Umbilical cord (tissue), 1 donor: ENCODE measurements at regions not wholly inside any gene's neighbourhood (a gene's known extent, or its start where the extent isn't known, plus 50 kb on each side); places are given as distances from the start of the nearest gene placed in this dataset.
"Not testable (repeated sequence)": the region's sequence is repeated elsewhere in the genome, so short reads cannot be mapped to it uniquely, and the experiment has no call there.

Source experiments
- DNase-seq: peaks from one replicate; pipeline ENCODE4 v3.0.0-alpha.2; 2015; ENCODE audit warnings: low spot score

DNA sequence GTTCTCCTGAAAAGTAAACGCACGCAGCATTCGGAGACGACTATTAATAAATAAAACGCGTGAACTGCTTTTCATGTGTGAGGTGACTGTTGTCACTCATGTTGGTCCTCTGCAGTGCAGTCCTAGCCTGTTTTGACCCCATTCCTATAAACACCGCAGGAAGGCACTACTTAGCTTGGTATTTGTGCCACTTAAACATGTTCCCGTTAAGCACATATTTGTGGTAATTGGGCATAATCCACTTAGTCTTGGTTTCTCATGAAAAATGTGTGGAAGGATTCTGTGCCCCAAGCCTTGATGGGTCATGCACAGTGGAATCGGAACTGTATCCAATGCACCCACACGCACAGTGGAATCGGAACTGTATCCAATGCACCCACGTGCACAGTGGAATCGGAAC is 313.9 kb downstream of the THBS2 start:
- DNase-seq, result no peak

DNA sequence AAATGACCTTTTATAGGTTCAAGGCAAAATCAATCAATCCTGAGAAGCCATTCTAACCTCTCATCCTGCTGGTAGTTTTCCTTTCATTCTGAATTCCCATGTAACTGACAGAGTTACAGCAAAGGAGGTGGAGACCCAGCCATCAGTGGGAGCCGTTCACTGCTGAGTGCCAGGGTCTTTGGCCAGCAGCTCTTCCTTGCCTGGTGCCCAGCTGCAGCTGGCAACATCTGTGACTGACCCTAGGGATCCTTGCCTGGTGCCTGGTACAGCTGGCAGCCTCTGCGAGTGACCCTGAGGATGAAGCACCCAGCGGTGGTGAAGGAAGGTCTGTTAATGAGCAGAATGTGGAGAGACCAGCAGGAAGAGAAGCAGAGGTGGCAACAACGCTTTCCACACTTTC is 314.6 kb downstream of the THBS2 start:
- no peak for DNase-seq

DNA sequence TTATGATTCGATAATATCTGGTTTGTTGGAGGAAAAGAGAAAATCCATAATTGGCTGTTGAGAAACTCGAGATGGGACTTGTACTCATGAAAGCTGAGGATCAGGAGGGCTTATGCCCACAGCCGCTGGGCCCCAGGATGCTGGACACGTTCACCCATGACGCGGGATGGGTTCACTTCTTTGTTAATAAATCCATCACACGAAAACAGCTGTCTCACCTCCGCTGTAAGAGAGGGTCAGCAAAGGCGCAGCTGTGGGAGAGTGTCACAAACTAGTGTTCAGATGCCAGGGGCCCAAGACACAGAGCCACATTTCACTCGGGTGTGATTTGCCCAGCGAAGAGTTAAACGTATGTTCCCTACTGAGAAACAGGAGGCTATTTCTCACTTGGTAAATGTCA is 315.1 kb downstream of the THBS2 start:
- peak; percentile 78 for DNase-seq

DNA sequence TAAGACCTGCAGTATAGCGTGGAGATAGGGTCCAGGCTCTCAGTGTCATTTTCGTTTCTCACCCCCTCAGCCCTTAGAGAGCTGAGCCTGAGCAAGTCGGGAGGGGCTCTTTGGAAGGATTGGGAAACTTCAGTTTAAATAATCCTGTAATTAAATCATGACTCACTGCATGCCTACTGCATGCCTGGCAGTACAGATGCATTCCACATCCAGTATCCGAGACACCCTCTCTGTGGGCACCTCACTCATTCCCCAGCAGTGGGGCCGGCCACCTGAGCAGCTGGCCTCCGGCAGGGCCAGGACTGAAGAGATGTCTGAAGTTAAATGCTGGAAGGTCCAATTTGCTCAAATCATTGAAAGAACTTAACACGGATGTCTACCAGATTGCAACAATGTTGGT is 316.6 kb downstream of the THBS2 start:
- DNase-seq, result peak; percentile 51

DNA sequence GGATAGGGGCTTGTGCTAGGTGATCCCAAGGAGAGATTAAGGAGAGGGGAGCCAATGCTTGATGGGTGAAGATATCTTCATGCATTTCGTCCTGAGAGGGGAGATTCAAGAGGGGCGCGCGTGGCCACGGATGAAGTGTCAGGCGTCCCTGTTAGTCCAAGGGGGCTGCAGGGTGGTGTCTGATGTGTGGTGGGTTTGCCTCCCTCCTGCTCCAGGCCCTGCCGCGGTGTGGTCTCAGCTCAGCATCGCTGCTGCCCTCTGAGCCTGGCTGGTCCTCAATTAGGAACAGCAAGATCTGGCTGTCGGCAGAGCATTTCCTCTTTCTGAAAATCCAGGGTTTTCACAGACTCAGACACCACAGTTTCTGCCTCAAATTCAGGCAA is 318.0 kb downstream of the THBS2 start:
- no peak for DNase-seq

DNA sequence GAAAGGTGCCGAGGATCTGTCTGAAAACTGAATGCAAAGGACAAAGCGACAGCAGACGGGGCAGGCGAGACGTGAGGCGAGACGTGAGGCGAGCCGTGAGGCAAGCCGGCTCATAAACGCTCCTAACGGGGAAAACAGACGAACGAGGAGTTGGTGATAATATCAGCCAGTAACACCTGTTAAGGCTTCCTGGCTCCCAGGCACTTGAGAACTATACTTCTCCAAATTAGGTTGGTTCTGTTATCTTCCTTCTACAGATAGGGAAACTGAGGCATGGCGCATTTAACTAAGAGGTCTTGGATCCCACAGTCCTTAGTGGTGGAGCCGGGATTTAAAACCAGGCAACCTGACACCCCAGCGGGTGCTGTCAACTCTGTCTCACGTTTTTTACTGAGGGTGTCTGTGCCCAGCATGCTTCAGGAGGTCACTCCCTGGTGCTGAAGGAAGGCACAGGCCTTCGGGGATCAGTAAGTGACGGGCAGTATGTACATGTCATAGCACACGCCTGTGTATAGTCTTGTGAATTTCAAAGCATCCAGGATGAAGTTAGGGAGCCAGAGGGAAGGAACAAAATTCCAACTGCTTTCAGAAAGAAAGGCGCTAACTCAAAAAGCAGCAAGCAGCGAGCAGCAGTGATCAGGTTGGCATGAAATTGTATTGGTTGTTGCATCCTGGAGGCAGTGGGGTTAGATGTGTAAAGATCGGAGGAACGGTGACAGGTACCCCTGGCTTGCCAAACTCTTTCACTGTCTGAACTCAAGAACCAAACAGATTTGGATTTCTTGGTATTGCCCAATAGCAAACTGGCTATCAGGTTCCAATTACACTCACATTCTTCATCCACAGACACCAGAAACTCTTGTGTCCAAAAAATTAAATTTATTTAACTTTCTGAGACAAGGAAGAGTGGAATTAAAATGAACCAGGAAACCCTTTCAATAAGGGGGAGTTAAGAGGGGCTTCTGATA is 318.7 kb downstream of the THBS2 start:
- DNase-seq, result no peak

DNA sequence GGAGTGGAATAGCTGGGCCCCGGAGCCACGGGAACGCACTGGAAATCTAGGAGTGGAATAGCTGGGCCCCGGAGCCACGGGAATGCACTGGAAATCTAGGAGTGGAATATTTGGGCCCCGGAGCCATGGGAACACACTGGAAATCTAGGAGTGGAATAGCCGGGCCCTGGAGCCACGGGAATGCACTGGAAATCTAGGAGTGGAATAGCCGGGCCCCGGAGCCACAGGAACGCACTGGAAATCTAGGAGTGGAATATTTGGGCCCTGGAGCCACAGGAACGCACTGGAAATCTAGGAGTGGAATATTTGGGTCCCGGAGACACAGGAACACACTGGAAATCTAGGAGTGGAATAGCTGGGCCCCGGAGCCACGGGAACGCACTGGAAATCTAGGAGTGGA is 321.5 kb downstream of the THBS2 start:
- not testable (repeated sequence) for DNase-seq

DNA sequence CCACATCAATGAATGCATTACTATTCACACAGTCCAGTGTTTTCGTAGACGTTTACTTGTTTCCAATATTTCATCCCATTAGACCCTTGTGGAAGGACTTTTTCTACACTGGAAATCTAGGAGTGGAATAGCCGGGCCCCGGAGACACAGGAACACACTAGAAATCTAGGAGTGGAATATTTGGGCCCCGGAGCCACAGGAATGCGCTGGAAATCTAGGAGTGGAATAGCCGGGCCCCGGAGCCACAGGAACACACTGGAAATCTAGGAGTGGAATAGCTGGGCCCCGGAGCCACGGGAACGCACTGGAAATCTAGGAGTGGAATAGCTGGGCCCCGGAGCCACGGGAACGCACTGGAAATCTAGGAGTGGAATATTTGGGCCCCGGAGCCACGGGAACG is 322.6 kb downstream of the THBS2 start:
- not testable (repeated sequence) for DNase-seq

DNA sequence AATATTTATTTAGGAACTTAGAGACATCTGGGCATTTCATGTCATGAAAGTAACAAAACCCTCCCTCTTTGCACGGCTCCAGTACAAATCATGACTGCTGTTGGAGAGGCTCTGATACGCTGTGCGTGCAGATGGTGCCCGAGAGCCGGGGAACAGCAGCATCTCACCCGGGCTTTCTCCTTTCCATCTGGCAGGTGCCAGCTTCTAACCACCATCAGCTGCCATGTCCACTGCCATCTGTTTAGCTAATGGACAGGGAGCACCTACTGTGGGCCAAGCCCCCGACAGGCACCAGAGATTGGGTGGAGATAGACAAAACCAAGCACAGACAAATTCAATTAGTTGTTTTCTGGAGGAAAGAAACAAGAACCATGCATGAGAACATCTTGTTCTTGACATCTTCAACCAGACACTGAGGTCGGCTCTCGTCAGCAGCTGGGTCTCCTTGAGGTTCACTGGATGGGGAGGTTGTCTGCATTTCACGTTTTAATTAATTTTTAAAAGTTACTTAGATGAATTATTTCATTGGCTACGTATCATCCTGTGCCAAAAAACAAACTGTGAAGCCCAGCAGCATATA is 323.7 kb downstream of the THBS2 start:
- no peak for DNase-seq

DNA sequence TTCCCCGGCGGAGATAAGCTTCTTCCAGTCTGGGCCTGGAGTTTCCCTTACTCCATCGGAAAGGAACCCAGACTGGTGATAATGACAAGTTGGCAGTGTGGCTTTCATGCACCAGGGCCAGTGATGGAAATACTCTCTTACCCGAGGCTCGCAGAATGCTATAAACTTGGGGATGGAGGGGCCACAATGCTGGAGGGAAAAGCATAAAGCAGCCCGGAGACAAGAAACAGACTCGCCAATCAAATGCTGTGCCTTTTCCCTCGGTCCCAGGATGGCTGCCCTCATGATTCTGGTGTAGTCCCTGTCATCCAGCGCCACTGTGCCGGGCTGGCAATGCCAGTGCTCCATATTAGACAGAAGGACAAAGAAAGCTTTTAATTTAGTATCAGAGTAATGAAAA is 325.6 kb downstream of the THBS2 start:
- DNase-seq, result no peak

DNA sequence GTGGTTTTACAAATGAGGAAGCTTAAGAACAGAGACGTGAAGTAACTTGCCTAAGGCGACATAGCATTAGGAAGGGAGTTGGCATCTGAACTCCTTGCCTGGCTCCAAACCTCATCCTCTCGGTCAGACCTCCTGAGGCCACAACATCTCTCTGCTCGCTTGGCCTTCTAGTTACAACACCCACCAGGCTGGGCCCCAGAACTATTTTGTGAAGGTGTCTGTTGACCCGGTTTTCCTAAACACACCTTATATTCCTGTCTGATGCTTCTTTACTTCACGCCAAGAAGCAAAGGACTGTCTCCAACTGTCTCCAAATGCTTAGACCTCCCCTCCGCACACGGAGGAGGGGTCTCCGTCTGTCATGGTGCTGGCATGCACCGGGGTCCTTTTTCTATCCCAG is 326.6 kb downstream of the THBS2 start:
- no peak for DNase-seq

DNA sequence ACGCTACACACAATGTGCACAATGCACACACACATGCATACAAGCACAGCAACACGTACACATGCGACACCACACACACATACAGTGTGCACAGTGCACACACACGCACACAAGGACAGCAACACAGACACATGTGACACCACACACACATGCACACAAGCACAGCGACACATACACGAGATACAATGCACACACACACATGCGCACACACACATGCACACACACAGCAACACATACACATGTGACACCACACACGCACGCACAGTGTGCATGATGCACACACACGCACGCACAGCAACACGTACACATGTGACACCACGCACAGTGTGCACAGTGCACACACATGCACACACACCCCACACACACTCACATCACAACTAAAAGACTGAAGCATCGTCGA is 327.3 kb downstream of the THBS2 start:
- no peak for DNase-seq

DNA sequence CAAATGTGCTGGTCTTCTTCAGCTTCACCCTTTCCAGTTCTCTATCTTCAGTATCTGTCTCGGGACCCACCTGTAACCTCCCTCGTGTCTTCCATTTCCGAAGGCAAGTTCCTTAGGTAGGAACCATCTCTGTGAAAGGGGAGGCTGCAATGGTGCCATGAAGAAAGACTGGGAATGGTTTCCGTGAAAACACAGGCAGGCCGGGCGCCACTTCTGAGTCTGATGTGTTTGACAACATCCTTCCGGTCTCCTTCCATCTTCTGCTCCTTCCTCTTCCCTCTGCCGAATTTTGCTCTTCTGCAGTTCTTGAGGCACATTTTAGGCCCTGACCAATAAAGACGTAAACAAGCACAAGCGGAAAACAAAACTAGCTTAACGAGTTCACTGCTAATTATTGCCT is 328.0 kb downstream of the THBS2 start:
- no peak for DNase-seq

DNA sequence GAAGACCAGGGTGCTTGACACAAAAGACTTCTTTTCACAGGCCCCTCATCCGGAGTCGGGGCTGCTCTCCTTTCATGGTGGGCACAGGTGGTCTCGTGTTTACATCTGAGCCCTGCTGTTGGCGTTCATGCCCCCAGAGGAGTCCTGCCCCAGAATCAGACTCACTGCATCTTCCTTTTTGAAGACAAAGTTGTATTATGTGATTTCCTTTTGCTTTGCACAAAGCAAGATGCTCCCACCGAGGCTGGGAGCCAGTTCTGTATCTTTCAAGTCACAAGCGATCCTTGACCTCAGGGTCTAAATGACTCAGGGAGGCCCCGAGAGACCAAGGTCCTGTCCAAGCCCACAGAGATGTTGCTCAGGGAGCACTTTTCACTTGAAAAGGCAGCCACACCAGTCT is 330.5 kb downstream of the THBS2 start:
- no peak for DNase-seq

DNA sequence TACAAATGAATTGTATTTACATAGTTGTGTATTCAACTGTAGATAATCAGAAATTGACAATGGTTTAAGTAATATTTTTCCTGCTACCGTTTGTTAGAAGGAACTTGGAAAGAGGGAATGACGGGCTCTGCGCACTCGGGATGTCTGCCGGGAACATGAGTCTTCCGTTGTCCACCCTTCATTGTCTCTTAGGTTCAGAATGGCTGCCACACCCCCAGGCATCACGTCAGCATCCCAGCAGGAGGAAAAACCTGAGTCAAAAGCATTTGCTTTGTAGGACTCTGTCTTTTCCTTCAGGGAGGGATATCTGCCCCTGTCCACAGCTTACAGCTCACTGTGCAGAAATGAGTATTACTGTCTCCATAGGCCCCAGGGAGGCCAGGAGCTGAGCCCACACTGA is 331.2 kb downstream of the THBS2 start:
- DNase-seq, result no peak

DNA sequence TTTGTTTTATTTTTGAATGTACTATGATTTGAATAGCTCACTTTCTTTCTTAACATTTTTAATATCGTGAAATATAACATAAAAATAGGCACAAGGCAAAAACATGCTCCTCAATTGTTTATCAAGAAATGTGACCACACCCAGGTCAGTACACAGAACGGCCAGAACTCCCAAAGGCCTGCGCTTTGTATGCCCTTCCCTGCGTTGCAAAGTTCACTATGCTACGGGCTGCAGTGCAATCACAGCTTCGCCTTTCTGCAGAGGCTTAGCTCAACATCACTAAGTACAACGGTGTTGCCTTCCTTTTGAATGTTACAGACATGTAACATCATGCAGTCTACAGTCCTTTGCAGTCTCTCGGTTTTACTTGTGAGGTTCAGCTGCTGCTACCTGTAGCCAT is 333.4 kb downstream of the THBS2 start:
- no peak for DNase-seq

DNA sequence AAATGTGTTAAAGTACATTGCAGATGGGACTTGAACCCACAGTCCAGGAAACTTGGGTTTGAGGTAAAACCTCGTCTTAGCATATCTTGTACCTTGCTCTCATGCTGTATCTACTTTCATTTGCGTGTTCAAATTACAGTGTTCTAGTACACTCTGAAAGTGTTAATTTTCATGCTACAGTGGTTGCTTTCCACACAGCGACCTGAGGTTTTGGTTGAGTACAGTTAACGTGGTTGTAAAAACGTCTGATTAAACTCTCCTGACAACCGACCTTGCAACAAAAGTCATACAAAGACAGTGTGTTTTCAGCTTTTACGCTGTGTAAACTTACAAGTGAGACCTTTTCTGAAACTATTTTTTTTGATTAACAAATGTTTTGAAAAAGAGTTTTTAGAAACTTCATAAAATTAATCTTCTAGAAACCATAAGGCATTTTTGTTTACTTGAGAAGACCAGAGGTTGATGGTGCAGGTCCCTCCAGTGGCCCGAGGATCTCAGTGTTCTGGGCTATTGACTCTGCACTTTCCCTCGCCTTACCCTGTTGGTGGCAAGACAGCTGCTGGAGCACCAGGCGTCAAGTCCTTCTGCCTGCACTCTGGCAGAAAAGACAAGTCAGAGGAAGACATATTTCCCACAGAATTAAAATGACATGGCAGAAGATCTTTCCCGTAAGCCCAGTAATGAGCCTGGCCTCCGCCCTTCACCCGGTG is 334.0 kb downstream of the THBS2 start:
- DNase-seq, result no peak

DNA sequence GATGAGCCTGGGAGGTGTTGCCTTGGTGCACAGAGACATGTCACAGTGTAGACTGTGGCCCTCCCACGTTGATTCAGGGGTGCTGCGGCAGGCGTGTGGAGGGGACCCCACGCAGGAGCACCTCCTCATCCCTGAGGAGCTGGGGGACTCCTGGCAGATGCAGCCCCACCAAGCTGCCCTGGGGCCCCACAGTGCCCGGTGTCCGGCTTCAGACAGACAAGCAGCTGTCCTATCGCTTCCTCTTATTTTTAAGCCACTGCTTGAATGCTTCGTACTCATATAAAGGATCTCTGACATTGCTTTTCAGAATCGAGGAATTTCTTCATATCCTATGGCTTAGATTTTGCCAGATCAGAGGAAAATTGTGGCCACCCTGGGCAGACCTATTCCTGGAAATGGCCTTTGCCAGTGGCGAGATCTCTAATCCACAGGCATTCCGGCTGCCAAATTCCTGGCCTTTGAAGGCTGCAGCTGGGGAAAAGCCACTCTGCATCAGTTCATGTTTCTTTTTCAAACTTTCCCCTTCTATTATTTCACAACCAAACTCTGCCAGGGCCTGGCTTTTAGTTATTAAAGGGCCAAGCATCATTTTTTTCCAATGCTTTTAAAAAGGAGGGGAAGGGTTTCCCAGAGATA is 337.0 kb downstream of the THBS2 start:
- DNase-seq, result peak; percentile 86

DNA sequence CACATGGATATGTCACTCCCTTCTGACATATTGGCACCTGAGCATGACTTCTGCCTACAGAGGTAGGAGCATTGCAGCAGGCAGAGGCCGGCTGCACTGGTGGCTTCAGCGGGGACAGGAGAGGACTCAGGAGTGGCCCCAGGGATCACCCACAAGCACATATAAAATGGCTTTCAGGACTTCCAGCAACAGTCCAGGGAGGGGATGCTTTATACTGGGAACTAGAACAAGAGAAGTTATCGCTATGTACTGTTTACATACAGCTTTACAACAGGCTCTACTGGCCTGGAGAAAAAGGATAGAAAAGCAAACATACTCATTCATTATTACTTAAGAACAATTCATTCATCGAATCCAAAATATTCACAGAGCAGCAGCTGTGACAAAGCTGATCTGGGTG is 337.8 kb downstream of the THBS2 start:
- DNase-seq, result no peak

DNA sequence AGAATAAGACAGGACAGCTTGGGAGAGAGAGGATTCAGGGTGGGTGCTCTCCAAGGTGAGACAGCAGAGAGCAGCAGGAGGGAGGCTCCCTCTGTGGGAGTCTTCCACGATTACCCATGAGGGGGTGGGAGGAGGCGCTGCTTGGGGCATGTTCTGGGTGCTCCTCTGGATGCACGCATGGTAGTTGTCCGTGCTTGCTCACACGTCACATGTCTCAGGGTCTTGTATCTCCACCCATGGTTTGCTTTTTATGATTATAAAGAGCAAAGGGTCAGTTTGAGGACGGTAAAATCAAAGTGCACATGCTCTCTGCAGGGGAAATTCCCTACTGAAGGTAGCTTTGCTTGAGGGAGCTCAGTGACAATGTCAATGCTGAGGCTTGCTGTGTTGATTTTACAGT is 338.4 kb downstream of the THBS2 start:
- no peak for DNase-seq

DNA sequence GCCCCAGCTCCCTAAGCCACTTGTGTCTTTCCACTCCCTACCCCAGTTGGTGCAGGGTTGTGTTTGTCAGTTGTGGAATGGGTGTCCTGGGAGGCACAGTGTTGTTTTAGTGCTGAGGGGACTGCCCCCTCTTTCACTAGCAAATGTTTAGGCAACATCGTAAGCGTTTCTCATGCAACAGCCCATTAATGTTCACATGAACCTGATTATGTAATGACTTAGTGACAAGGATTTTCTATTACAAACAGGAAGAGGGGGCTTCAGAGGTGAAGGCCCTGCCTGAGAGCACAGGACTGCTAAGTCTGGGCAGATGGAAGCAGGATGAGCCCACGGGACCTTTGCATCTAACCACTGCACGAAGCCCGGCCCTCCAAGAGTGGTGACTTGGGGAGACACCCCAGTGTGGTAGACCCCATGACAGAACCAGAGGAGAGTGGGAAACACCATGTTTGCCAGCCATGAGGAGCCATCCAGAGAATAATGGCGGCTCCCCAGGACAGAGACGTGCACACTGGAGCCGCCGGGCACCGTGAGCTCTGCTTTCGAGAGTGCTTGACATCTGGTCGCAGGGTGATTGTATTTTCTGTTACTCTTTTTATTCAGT is 339.7 kb downstream of the THBS2 start:
- no peak for DNase-seq
